H1 (cell line): ENCODE measurements at regions not wholly inside any gene's neighbourhood (a gene's known extent, or its start where the extent isn't known, plus 50 kb on each side); places are given as distances from the start of the nearest gene placed in this dataset.

Experiments used
- CTCF ChIA-PET: fragments of 300-600 bp; sonication (Branson Sonifier 250); formaldehyde crosslinking; loops from one replicate; lab custom pipeline; 2021; ENCODE audit not compliant: partially characterized antibody; lab: Charles Lee
- POLR2A ChIA-PET: fragments of 300-600 bp; sonication (Branson Sonifier 250); formaldehyde crosslinking; loops from one replicate; lab custom pipeline; 2021; ENCODE audit warnings: inconsistent platforms; ENCODE audit not compliant: partially characterized antibody; lab: Charles Lee
- DNase-seq, 2 experiments: peaks; one replicate each; pipeline versions ENCODE4 v3.0.0 to v3.0.0-alpha.2; 2010 to 2022; ENCODE audit warnings: low spot score in 2 of 2, low read depth in 1 of 2, mixed read lengths in 1 of 2
- FAIRE-seq: peaks from 2 replicates; lab custom pipeline; 2011; peaks lifted over from hg19 to GRCh38; lab: Jason Lieb, UNC
- H2AFZ ChIP-seq: 2 replicates; pipeline ENCODE4 v1.8.1; 2012; ENCODE audit warnings: low read length, inconsistent platforms
- H2AK5ac ChIP-seq: 2 replicates; pipeline ENCODE4 v1.6.1; 2013; ENCODE audit warnings: low read depth, low read length
- H2BK120ac ChIP-seq: replicated peaks from 2 replicates; pipeline ENCODE3; 2013; ENCODE audit warnings: low read depth, low read length, inconsistent platforms
- H2BK12ac ChIP-seq: 2 replicates; pipeline ENCODE4 v1.6.1; 2013; ENCODE audit warnings: low read depth, low read length
- H2BK15ac ChIP-seq: 2 replicates; pipeline ENCODE4 v1.6.1; 2013; ENCODE audit warnings: low read length
- H2BK20ac ChIP-seq: 2 replicates; pipeline ENCODE4 v1.6.1; 2013; ENCODE audit warnings: low read length
- H2BK5ac ChIP-seq: 2 replicates; pipeline ENCODE4 v1.6.1; 2013; ENCODE audit warnings: low read depth, low read length
- H3K14ac ChIP-seq: 2 replicates; pipeline ENCODE4 v1.6.1; 2013; ENCODE audit warnings: inconsistent platforms; ENCODE audit not compliant: insufficient read length
- H3K18ac ChIP-seq: 2 replicates; pipeline ENCODE4 v1.6.1; 2013; ENCODE audit warnings: low read length; ENCODE audit errors: extremely low read depth
- H3K23ac ChIP-seq: 2 replicates; pipeline ENCODE4 v1.6.1; 2013; ENCODE audit warnings: inconsistent platforms; ENCODE audit not compliant: insufficient read length
- H3K23me2 ChIP-seq: 2 replicates; pipeline ENCODE4 v1.6.1; 2013; ENCODE audit warnings: low read depth, low read length
- H3K27ac ChIP-seq: 2 replicates; pipeline ENCODE4 v1.6.1; 2011; ENCODE audit warnings: low read depth, low read length, inconsistent platforms
- H3K27me3 ChIP-seq, 4 experiments: replicated peaks in 1 of 4; 1 replicate in 1 of 4; 2 replicates in 3 of 4; pipeline versions ENCODE4 v1.6.1 to v1.8.1; 2011 to 2013; ENCODE audit warnings: low read length in 3 of 4, mild to moderate bottlenecking in 3 of 4, inconsistent platforms in 2 of 4, mixed read lengths in 2 of 4, moderate library complexity in 1 of 4; ENCODE audit not compliant: control insufficient read depth in 3 of 4, insufficient read depth in 3 of 4; ENCODE audit errors: extremely low read depth in 1 of 4
- H3K36me3 ChIP-seq, 4 experiments: 2 replicates each; pipeline versions ENCODE4 v1.6.1 to v1.8.1; 2011 to 2013; ENCODE audit warnings: mild to moderate bottlenecking in 4 of 4, low read length in 3 of 4, moderate library complexity in 2 of 4, control low read depth in 1 of 4, inconsistent platforms in 1 of 4; ENCODE audit not compliant: insufficient read depth in 4 of 4, control insufficient read depth in 2 of 4
- H3K4ac ChIP-seq: replicated peaks from 2 replicates; pipeline ENCODE3; 2013; ENCODE audit warnings: low read length, low read depth, mixed read lengths, inconsistent platforms; ENCODE audit not compliant: insufficient read length
- H3K4me1 ChIP-seq, 4 experiments: replicated peaks in 1 of 4; 1 replicate in 1 of 4; 2 replicates in 3 of 4; pipeline versions ENCODE4 v1.6.1 to v1.8.1; 2011 to 2013; ENCODE audit warnings: low read length in 3 of 4, inconsistent platforms in 2 of 4, mixed read lengths in 1 of 4; ENCODE audit not compliant: insufficient read depth in 4 of 4, control insufficient read depth in 3 of 4
- H3K4me2 ChIP-seq, 2 experiments: 2 replicates each; pipeline versions ENCODE4 v1.6.1 to v1.8.1; 2011 to 2013; ENCODE audit warnings: low read depth in 2 of 2, low read length in 2 of 2, control low read depth in 1 of 2, inconsistent platforms in 1 of 2, mild to moderate bottlenecking in 1 of 2; ENCODE audit not compliant: insufficient read depth in 1 of 2
- H3K4me3 ChIP-seq, 4 experiments: fragments of 200-600, 300-600 bp in 1 of 4; sonication (generic), shearing (Covaris generic), sonication (Bioruptor Twin) in 1 of 4; 2 replicates each; pipeline versions ENCODE4 v1.5.1 to v1.8.1; 2011 to 2016; ENCODE audit warnings: low read length in 4 of 4, low read depth in 3 of 4, control low read depth in 2 of 4, inconsistent platforms in 2 of 4, mild to moderate bottlenecking in 2 of 4, mixed read lengths in 1 of 4, moderate library complexity in 1 of 4; ENCODE audit not compliant: insufficient read depth in 2 of 4; ENCODE audit errors: extremely low read depth in 1 of 4
- H3K56ac ChIP-seq: replicated peaks from 2 replicates; pipeline ENCODE3; 2013; ENCODE audit warnings: low read depth, mild to moderate bottlenecking, mixed read lengths, low read length, inconsistent platforms; ENCODE audit not compliant: insufficient read length
- H3K79me1 ChIP-seq: 2 replicates; pipeline ENCODE4 v1.6.1; 2013; ENCODE audit warnings: low read depth, low read length, control low read depth
- H3K79me2 ChIP-seq, 2 experiments: 2 replicates each; pipeline versions ENCODE4 v1.6.1 to v1.8.1; 2012 to 2013; ENCODE audit warnings: low read length in 2 of 2, mild to moderate bottlenecking in 2 of 2, inconsistent platforms in 1 of 2; ENCODE audit not compliant: insufficient read depth in 2 of 2, control insufficient read depth in 1 of 2
- H3K9ac ChIP-seq, 4 experiments: replicated peaks in 1 of 4; 1 replicate in 1 of 4; 2 replicates in 3 of 4; pipeline versions ENCODE4 v1.6.1 to v1.8.1; 2011 to 2013; ENCODE audit warnings: low read depth in 3 of 4, low read length in 3 of 4, control low read depth in 2 of 4, mild to moderate bottlenecking in 2 of 4, moderate library complexity in 2 of 4, inconsistent platforms in 1 of 4; ENCODE audit errors: extremely low read depth in 1 of 4
- H3K9me3 ChIP-seq, 2 experiments: 2 replicates each; pipeline versions ENCODE4 v1.6.1 to v1.8.1; 2012 to 2013; ENCODE audit warnings: mild to moderate bottlenecking in 2 of 2, moderate library complexity in 2 of 2, control low read depth in 1 of 2, inconsistent platforms in 1 of 2, low read depth in 1 of 2, low read length in 1 of 2, mixed read lengths in 1 of 2; ENCODE audit not compliant: insufficient read depth in 2 of 2
- H4K20me1 ChIP-seq, 2 experiments: replicated peaks in 1 of 2; 2 replicates each; pipeline versions ENCODE3 to v1.8.1; 2011 to 2013; ENCODE audit warnings: inconsistent platforms in 2 of 2, low read length in 2 of 2, mild to moderate bottlenecking in 1 of 2; ENCODE audit not compliant: insufficient read depth in 2 of 2, control insufficient read depth in 1 of 2
- H4K5ac ChIP-seq: 2 replicates; pipeline ENCODE4 v1.6.1; 2013; ENCODE audit warnings: low read length, low read depth, mixed read lengths, inconsistent platforms; ENCODE audit not compliant: insufficient read length
- H4K8ac ChIP-seq: 2 replicates; pipeline ENCODE4 v1.8.0; 2013; ENCODE audit warnings: mild to moderate bottlenecking, moderate library complexity, low read length, inconsistent platforms; ENCODE audit not compliant: insufficient read depth; ENCODE audit errors: extremely low read depth
- H4K91ac ChIP-seq: replicated peaks from 2 replicates; pipeline ENCODE3; 2013; ENCODE audit warnings: low read length, mixed read lengths, inconsistent platforms; ENCODE audit not compliant: insufficient read length
- ASH2L ChIP-seq: fragments of 200-600, 300-600 bp; sonication (generic); IDR thresholded peaks from one replicate; pipeline ENCODE4 v1.7.1; 2017; ENCODE audit warnings: low read length
- BCL11A ChIP-seq, 2 experiments: IDR thresholded peaks; one replicate each; pipeline ENCODE4 v1.6.1; 2011; ENCODE audit warnings: low read depth in 2 of 2, low read length in 2 of 2, mild to moderate bottlenecking in 2 of 2
- HDAC6 ChIP-seq: IDR thresholded peaks from one replicate; pipeline ENCODE4 v1.7.1; 2012; ENCODE audit warnings: low read depth, mild to moderate bottlenecking, inconsistent platforms, low read length, moderate library complexity
- KDM1A ChIP-seq: fragments of 200-600, 300-600 bp; sonication (generic); IDR thresholded peaks from 2 replicates; pipeline ENCODE4 v1.7.1; 2016; ENCODE audit warnings: mild to moderate bottlenecking, low read length, borderline replicate concordance
- POLR2AphosphoS5 ChIP-seq: IDR thresholded peaks from 2 replicates; pipeline ENCODE4 v1.6.1; 2011; ENCODE audit warnings: low read depth, low read length
- WGBS, 2 experiments: shearing (Covaris generic) in 1 of 2; methylation state at CpG; one replicate each; pipeline versions ENCODE4 v1.1.6 to v1.1.7; 2013 to 2015; ENCODE audit warnings: low lambda C conversion rate in 2 of 2, mixed read lengths in 2 of 2, inconsistent platforms in 1 of 2, low coverage in 1 of 2, missing lambda C conversion rate in 1 of 2; ENCODE audit not compliant: insufficient replicate concordance in 2 of 2, insufficient coverage in 1 of 2, insufficient read length in 1 of 2; ENCODE audit errors: extremely low coverage in 1 of 2, missing lambda C conversion rate in 1 of 2; 5-methylcytosine and 5-hydroxymethylcytosine counted together

DNA sequence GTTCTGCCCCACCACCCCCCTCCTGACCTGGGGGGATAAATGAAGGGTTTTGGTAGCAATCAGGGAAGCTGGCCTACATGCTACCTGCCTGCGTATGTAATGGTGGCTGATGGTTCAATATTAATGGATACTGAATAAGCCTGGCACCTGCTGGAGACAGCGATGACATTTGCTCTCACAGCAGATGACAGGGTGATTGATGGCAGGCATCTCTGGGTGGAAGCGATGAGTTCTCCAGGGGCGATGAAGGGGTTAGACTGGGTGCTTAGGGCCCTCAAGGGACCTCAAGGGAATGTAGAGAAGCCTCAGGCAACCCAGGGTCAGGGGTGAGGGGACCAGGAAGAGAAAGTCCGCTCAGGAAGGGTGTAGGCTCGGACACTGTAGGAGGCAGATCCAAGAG is 107.7 kb upstream of the MLN start:
- H2BK12ac ChIP-seq: no peak overlapping the region
- H3K79me1 ChIP-seq: no peaks in the 10 kb centered on the region
- H3K14ac ChIP-seq: no peak overlapping the region
- ChIA-PET CTCF (interaction anchor here (0.7 to 1.5 kb wide), 6 partner anchors 9 to 149 kb away, joined by 3 to 4 read pairs (median 3); no protein-coding TSS in a partner anchor), POLR2A (no interaction called here)
- no peaks in the 10 kb centered on the region for H3K79me2 ChIP-seq
- H2BK20ac ChIP-seq: no peak overlapping the region
- no peak overlapping the region for H3K23ac ChIP-seq
- no peaks in the 10 kb centered on the region for H4K20me1 ChIP-seq
- TF ChIP-seq ASH2L (no peak), BCL11A (IDR thresholded peaks at IDR 0.05; ENCODE audit: low read depth in 2 of 2, low read length in 2 of 2) (no peak), KDM1A (no peak), HDAC6 (no peak), POLR2AphosphoS5 (no peak)
- H4K5ac ChIP-seq: no peak overlapping the region
- no peak overlapping the region for H3K4me2 ChIP-seq
- WGBS, 2 experiments: 93% methylated on average over 6 of the region's 6 CpGs; no CpG with 5 or more reads in 1 of the 2 experiments
- H4K8ac ChIP-seq: no peak overlapping the region
- FAIRE-seq (no peak), DNase-seq (no peak)
- no peaks in the 10 kb centered on the region; a peak in 1 of 7 replicates for H3K27me3 ChIP-seq
- no peak overlapping the region for H2BK15ac ChIP-seq
- H3K56ac ChIP-seq: no peak overlapping the region
- H3K18ac ChIP-seq: no peak overlapping the region
- H3K4me1 ChIP-seq: no peaks in the 10 kb centered on the region; a peak in 1 of 7 replicates
- no peaks in the 10 kb centered on the region for H3K9me3 ChIP-seq
- H3K4ac ChIP-seq: no peak overlapping the region
- no peaks in the 10 kb centered on the region for H3K23me2 ChIP-seq
- no peak overlapping the region for H2AK5ac ChIP-seq
- no peak overlapping the region for H2AFZ ChIP-seq
- H3K36me3 ChIP-seq: no peaks in the 10 kb centered on the region
- H3K9ac ChIP-seq: no peak overlapping the region
- H2BK5ac ChIP-seq: no peak overlapping the region
- H2BK120ac ChIP-seq: no peak overlapping the region
- no peak overlapping the region for H4K91ac ChIP-seq
- H3K27ac ChIP-seq: no peak overlapping the region
- H3K4me3 ChIP-seq: no peak overlapping the region
